GM12865 (cell line): ENCODE measurements at regions not wholly inside any gene's neighbourhood (a gene's known extent, or its start where the extent isn't known, plus 50 kb on each side); places are given as distances from the start of the nearest gene placed in this dataset.

Source experiments
- DNase-seq: peaks from one replicate; pipeline ENCODE4 v3.0.0; 2010; ENCODE audit warnings: low read depth
- H3K4me3 ChIP-seq: 2 replicates; pipeline ENCODE4 v1.5.1; 2011; ENCODE audit warnings: mild to moderate bottlenecking, low read depth, low read length, control low read depth
- TF ChIP-seq, protein P1 (sequence below): IDR thresholded peaks from 2 replicates; pipeline ENCODE4 v1.5.1; 2011; ENCODE audit warnings: low read length, control low read depth, low read depth, inconsistent platforms; ENCODE audit not compliant: insufficient read depth; ENCODE audit errors: missing control alignments

DNA sequence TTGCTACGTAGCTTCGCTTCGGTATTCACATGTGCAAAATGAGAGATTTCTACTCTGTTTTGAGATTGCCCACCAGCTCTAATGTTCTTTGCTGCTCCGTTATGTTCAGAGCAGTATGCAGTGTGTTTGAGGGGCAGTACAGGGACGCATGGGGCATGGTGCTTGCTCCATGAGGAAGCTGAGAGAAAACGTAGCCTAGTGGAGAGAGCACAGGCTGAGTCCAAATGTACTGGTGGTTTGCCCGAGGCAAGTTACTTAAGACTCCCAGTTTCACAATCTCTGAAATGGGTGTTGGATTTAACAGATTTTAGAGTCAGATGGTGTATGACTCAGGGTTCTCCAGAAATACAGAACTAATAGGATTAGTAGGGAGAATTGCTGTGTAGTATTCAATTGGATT, 310.5 kb downstream of the ETNK1 start:
- H3K4me3 ChIP-seq, result no peak overlapping the region
- no peak for DNase-seq

GRCh38 chr12:22938323-22938722, 313.4 kb downstream of the ETNK1 start:
- no peak overlapping the region for H3K4me3 ChIP-seq
- TF ChIP-seq, protein P1, sequence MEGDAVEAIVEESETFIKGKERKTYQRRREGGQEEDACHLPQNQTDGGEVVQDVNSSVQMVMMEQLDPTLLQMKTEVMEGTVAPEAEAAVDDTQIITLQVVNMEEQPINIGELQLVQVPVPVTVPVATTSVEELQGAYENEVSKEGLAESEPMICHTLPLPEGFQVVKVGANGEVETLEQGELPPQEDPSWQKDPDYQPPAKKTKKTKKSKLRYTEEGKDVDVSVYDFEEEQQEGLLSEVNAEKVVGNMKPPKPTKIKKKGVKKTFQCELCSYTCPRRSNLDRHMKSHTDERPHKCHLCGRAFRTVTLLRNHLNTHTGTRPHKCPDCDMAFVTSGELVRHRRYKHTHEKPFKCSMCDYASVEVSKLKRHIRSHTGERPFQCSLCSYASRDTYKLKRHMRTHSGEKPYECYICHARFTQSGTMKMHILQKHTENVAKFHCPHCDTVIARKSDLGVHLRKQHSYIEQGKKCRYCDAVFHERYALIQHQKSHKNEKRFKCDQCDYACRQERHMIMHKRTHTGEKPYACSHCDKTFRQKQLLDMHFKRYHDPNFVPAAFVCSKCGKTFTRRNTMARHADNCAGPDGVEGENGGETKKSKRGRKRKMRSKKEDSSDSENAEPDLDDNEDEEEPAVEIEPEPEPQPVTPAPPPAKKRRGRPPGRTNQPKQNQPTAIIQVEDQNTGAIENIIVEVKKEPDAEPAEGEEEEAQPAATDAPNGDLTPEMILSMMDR, result no peak
- no peak for DNase-seq

More for the DNA sequence above, 310.5 kb downstream of the ETNK1 start:
- TF ChIP-seq, protein P1, result no peak

DNA sequence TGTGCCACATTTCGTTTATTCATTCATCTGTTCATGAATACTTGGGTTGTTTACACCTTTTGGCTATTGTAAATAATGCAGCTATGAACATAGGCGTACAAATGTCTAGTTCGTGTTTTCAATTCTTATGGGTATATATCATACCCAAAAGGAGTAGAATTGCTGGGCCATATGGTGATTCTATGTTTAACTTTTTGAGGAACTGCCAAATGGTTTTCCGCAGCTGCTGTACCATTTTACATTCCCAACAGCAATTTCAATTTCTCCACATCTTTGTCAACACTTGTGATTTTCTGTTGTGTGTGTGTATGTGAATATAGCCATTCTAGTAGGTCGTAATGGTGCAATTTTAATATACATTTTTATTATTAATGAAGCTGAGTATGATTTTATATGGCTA, 326.2 kb downstream of the ETNK1 start:
- no peak for DNase-seq
- no peak overlapping the region for H3K4me3 ChIP-seq
- TF ChIP-seq, protein P1, result no peak

DNA sequence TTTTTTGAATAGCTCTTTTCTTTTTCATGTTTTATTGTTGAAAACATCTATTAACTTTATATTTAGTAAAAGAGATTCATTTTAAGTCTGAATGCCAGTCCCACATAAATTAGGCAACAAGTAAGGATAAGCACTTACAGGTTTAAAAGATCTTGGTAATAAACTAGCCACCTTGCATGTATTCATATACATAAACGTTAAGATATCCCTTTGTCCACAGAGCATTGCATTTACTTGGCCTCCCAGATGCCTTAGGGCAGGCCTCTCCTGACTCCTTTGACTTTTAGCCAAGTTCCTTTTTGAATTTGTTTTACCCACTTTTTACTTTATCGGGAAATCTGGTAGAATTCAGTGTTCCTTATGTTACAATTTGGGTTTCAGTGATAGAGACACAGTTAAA, 331.7 kb downstream of the ETNK1 start:
- H3K4me3 ChIP-seq, result no peak overlapping the region
- no peak for DNase-seq
- TF ChIP-seq, protein P1, result no peak

DNA sequence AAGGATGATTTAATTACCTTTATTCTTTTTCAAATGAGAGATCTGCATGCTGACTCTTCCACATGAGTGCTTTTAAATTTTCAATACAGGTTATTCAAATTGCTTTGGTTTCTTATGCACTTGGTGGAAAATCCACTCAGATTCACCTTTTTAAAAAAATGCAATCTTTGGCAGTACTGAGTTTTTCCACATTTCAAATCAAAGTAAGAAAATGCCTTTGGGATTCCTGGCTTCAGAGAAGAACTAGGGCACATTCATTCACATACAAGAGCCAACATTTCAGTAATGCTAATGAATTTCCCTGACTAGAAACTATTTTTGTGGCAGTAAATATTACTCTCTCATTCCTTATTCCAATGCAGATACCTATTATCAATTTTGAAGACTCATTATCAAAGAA, 342.2 kb downstream of the ETNK1 start:
- DNase-seq, result no peak
- H3K4me3 ChIP-seq, result no peak overlapping the region
- TF ChIP-seq, protein P1, result no peak

DNA sequence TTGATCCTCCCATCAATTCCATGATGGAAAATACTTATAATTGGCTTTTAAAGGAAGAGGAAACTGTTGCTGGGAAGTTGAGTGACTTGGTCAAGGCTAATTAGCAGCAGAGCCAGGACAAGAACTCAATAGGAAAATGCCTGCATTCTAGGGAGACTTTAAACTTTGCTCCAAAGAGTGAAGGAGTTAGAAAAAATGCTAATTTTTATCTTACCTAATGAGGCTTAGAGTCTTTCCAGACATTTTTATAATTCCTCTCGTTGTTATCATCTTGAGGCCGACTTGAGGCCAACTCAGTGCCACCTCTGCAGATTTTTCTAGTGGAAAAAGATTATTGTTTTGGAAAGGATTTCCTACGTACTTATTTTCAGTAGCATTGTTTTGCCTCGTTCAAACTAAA, 344.6 kb downstream of the ETNK1 start:
- no peak overlapping the region for H3K4me3 ChIP-seq
- no peak for DNase-seq
- TF ChIP-seq, protein P1, result no peak

GRCh38 chr12:22971247-22971646, 346.3 kb downstream of the ETNK1 start:
- no peak overlapping the region for H3K4me3 ChIP-seq
- DNase-seq, result no peak
- TF ChIP-seq, protein P1, result no peak
